ENCODE measurements at regions not wholly inside any gene's neighbourhood (a gene's known extent, or its start where the extent isn't known, plus 50 kb on each side); places are given as distances from the start of the nearest gene placed in this dataset. TPM values are rescaled to one million over a fixed set of nuclear protein-coding genes. Genes with fewer than 3 reads are reported as not detected.

- H2AFZ ChIP-seq (ENCODE audit: low read depth, low read length), result no peak overlapping the region
- FAIRE-seq, result no peak
- no peaks in the 10 kb centered on the region for H3K9me3 ChIP-seq (replicated peaks; ENCODE audit: control insufficient read depth, insufficient read depth, low read depth, low read length)
- ChIA-PET POLR2A (no interaction called here), CTCF (ENCODE audit: low intra/inter-chr PET ratio) (no interaction called here)
- H3K9me1 ChIP-seq (ENCODE audit: control insufficient read depth, insufficient read depth, low read length), result no peaks in the 10 kb centered on the region
- no peaks in the 10 kb centered on the region for H4K20me1 ChIP-seq (replicated peaks; ENCODE audit: control insufficient read depth, insufficient read depth, low read length)
- H3K4me3 ChIP-seq, result no peak overlapping the region
- no peak overlapping the region for H3K9ac ChIP-seq (ENCODE audit: insufficient read depth in 1 of 2, low read depth in 2 of 2, low read length in 2 of 2)
- H3K27me3 ChIP-seq (ENCODE audit: control insufficient read depth in 2 of 2, insufficient read depth in 2 of 2, low read length in 2 of 2), result no peaks in the 10 kb centered on the region
- no TSS peak for BruUV-seq (replicated peaks)
- no peak for ATAC-seq
- H3K4me1 ChIP-seq (replicated peaks in 1 of 2; ENCODE audit: control insufficient read depth in 2 of 2, insufficient read depth in 2 of 2, low read length in 2 of 2), result no peaks in the 10 kb centered on the region
- H3K79me2 ChIP-seq (ENCODE audit: control insufficient read depth, insufficient read depth, low read length), result no peaks in the 10 kb centered on the region
- H3K4me2 ChIP-seq (ENCODE audit: insufficient read depth, low read length), result no peak overlapping the region
- 0% methylated on average over 3 of the region's 3 CpGs for WGBS (ENCODE audit: insufficient coverage, low coverage, missing lambda C conversion rate)
- H3K27ac ChIP-seq (ENCODE audit: extremely low read depth, low read depth, low read length), result no peak overlapping the region
- no peak for TF ChIP-seq CREB3L1 (IDR thresholded peaks at IDR 0.05; ENCODE audit: borderline replicate concordance, low read depth)
- TF ChIP-seq RB1 (IDR thresholded peaks at IDR 0.05; ENCODE audit: low read depth), result no peak
- no peak for TF ChIP-seq LEF1 (IDR thresholded peaks at IDR 0.05)
- TF ChIP-seq MNT (conservative IDR thresholded peaks at IDR 0.05), result no peak
- TF ChIP-seq NCOA4 (IDR thresholded peaks at IDR 0.05; ENCODE audit: partially characterized antibody), result no peak
- TF ChIP-seq XRCC5 (IDR thresholded peaks at IDR 0.05; ENCODE audit: low read depth, low read length), result no peak
- no peak for TF ChIP-seq BCOR (IDR thresholded peaks at IDR 0.05)
- no peak for TF ChIP-seq ELF4 (CRISPR knock-in tag; IDR thresholded peaks at IDR 0.05)
- no peak for TF ChIP-seq CBX8 (IDR thresholded peaks at IDR 0.05; ENCODE audit: borderline replicate concordance, extremely low read depth, low read depth, low read length, poor library complexity, severe bottlenecking)
- TF ChIP-seq RCOR1 (IDR thresholded peaks at IDR 0.05; ENCODE audit: borderline replicate concordance in 1 of 2, low read depth in 2 of 2, low read length in 2 of 2), result no peak
- no peaks in the 10 kb centered on the region for H3K36me3 ChIP-seq (ENCODE audit: control insufficient read depth, insufficient read depth, low read length)
- in situ Hi-C loops (cut with MboI), result no loop called here
- no peak for DNase-seq (ENCODE audit: extremely low read depth in 1 of 4, low spot score in 3 of 4)
- intact Hi-C loops (cut with micrococcal nuclease), result no loop called here
Measured at GRCh38 chr11:104214517-104214916, 50.6 kb upstream of the PDGFD start.

Small RNA genes in the stretch of these regions (microRNA-seq; reads per million reads assigned to microRNA genes)
- gene MIR7641-1 (ENCODE audit: borderline microRNAs expressed), result not detected

Small RNA genes in the stretch of these regions (small RNA-seq; reads per million reads assigned to genes)
- gene AP001485.1 (not detected), gene MIR7641-1 (not detected)

All from K562 (cell line).